H54 (cell line): ENCODE measurements at regions not wholly inside any gene's neighbourhood (a gene's known extent, or its start where the extent isn't known, plus 50 kb on each side); places are given as distances from the start of the nearest gene placed in this dataset.

ENCODE experiments used
- DNase-seq: peaks from one replicate; pipeline ENCODE4 v3.0.0; 2011; ENCODE audit warnings: low spot score, mixed read lengths; ENCODE audit not compliant: insufficient read length
- FAIRE-seq: peaks from 3 replicates; lab custom pipeline; 2011; peaks lifted over from hg19 to GRCh38; lab: Jason Lieb, UNC
- POLR2A ChIP-seq: IDR thresholded peaks from 2 replicates; pipeline ENCODE4 v1.6.1; 2011; ENCODE audit warnings: low read depth, mild to moderate bottlenecking, low read length

GRCh38 chr2:67652679-67653078 is 255.5 kb downstream of the ETAA1 start:
- FAIRE-seq (no peak), DNase-seq (no peak)
- TF ChIP-seq POLR2A, result no peak

- TF ChIP-seq POLR2A, result no peak
- no peak for DNase-seq
- FAIRE-seq, result no peak
Measured at GRCh38 chr2:67656875-67657274, 259.7 kb downstream of the ETAA1 start.

- DNase-seq (no peak), FAIRE-seq (no peak)
Measured at GRCh38 chr2:67658820-67659219, 261.7 kb downstream of the ETAA1 start.

GRCh38 chr2:67660015-67660602 is 263.0 kb downstream of the ETAA1 start:
- no peak for TF ChIP-seq POLR2A
- no peak for DNase-seq
- no peak for FAIRE-seq

More at GRCh38 chr2:67658820-67659219, 261.7 kb downstream of the ETAA1 start:
- no peak for TF ChIP-seq POLR2A

- no peak for DNase-seq
- no peak for FAIRE-seq
- no peak for TF ChIP-seq POLR2A
Measured at GRCh38 chr2:67660871-67661270, 263.7 kb downstream of the ETAA1 start.

- TF ChIP-seq POLR2A, result no peak
- DNase-seq, result no peak
- FAIRE-seq, result no peak
Measured at GRCh38 chr2:67662222-67662621, 265.1 kb downstream of the ETAA1 start.

- FAIRE-seq (no peak), DNase-seq (no peak)
- TF ChIP-seq POLR2A, result no peak
Measured at GRCh38 chr2:67663776-67664175, 266.6 kb downstream of the ETAA1 start.

GRCh38 chr2:67666386-67667053 is 269.4 kb downstream of the ETAA1 start:
- FAIRE-seq (no peak), DNase-seq (no peak)
- TF ChIP-seq POLR2A, result no peak

GRCh38 chr2:67667054-67667908 is 270.1 kb downstream of the ETAA1 start:
- FAIRE-seq, result no peak
- DNase-seq, result no peak
- TF ChIP-seq POLR2A, result no peak

GRCh38 chr2:67668538-67668937 is 271.4 kb downstream of the ETAA1 start:
- no peak for FAIRE-seq
- TF ChIP-seq POLR2A, result no peak
- no peak for DNase-seq

GRCh38 chr2:67669168-67669567 is 272.0 kb downstream of the ETAA1 start:
- no peak for TF ChIP-seq POLR2A
- DNase-seq (no peak), FAIRE-seq (no peak)

GRCh38 chr2:67669766-67670165 is 272.6 kb downstream of the ETAA1 start:
- TF ChIP-seq POLR2A, result no peak
- no peak for DNase-seq
- no peak for FAIRE-seq

GRCh38 chr2:67670747-67671183 is 273.6 kb downstream of the ETAA1 start:
- DNase-seq (no peak), FAIRE-seq (no peak)
- TF ChIP-seq POLR2A, result no peak
